ENCODE measurements at regions not wholly inside any gene's neighbourhood (a gene's known extent, or its start where the extent isn't known, plus 50 kb on each side); places are given as distances from the start of the nearest gene placed in this dataset.

DNA sequence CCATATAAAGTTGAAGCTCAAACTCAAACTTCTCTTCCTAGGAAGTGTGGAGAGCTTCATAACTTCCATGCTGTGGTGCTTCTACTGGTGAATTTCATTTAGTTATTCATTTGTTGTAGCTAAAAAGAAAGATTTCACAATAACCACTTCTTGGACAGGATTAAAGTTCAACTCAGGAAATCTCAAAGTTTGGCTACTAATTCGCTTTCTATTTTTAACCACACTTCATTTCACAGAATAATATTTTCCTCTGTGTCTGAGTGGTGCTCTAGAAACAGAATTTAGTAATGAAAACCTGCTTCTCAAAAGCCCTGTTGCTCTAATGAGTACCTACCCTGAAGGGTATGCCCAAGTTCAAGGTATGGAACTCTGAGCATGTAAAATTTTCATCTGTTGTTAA is 73.9 kb downstream of the ACTBL2 start:
- Histone ChIP-seq H3K4me2 (peak overlapping the region; percentile 10; the same call in 1 of the 3 replicates), H3K4me1 (no peaks in the 10 kb centered on the region), H3K4me3 (no peak overlapping the region), H3K9me3 (no peaks in the 10 kb centered on the region), H3K27ac (no peak overlapping the region)
- no peak for TF ChIP-seq TFCP2L1 (CRISPR knock-in tag; IDR thresholded peaks at IDR 0.05)
- peak in 1 of 2 experiments; percentile 24; a peak in 1 of 4 replicates for TF ChIP-seq CEBPB (IDR thresholded peaks at IDR 0.05)
- no peak for ATAC-seq
- no peak for FAIRE-seq
- 34% methylated on average over 1 of the region's 1 CpG for WGBS (ENCODE audit: missing lambda C conversion rate)
- POLR2A ChIA-PET = no interaction called here
- DNase-seq (ENCODE audit: low read depth in 1 of 2, low spot score in 1 of 2) = no peak
- CTCF ChIA-PET = interaction anchor here (0.9 to 1.3 kb wide), 2 partner anchors 13 to 25 kb away, joined by 3 read pairs; no protein-coding TSS in a partner anchor

- H3K4me3 ChIP-seq = no peak overlapping the region
- TF ChIP-seq ZNF302 (CRISPR knock-in tag; IDR thresholded peaks at IDR 0.05) (no peak), ZSCAN20 (CRISPR knock-in tag; IDR thresholded peaks at IDR 0.05) (no peak), BHLHE40 (IDR thresholded peaks at IDR 0.05; ENCODE audit: low read depth, low read length) (no peak), FOXS1 (CRISPR knock-in tag; IDR thresholded peaks at IDR 0.05) (no peak), HDAC2 (IDR thresholded peaks at IDR 0.05) (no peak), NR3C1 (IDR thresholded peaks at IDR 0.05) (no peak), CBX2 (IDR thresholded peaks at IDR 0.05; ENCODE audit: borderline replicate concordance, low read depth) (no peak), POLR2AphosphoS2 (conservative IDR thresholded peaks at IDR 0.05; ENCODE audit: low read length) (no peak), HMGXB4 (CRISPR knock-in tag; IDR thresholded peaks at IDR 0.05; ENCODE audit: borderline replicate concordance) (no peak), E2F6 (IDR thresholded peaks at IDR 0.05; ENCODE audit: borderline replicate concordance, low read depth) (no peak)
- no peak overlapping the region for H3K4me2 ChIP-seq
- H3K27ac ChIP-seq = no peak overlapping the region
- 62% methylated on average over 5 of the region's 5 CpGs for WGBS (ENCODE audit: missing lambda C conversion rate)
- CTCF ChIA-PET = interaction anchor here (0.7 to 1.3 kb wide), 2 partner anchors 14 to 48 kb away, joined by 3 read pairs; no protein-coding TSS in a partner anchor
- no peak for FAIRE-seq
- H3K4me1 ChIP-seq = no peaks in the 10 kb centered on the region
- no peaks in the 10 kb centered on the region for H3K9me3 ChIP-seq
- DNase-seq (ENCODE audit: low read depth in 1 of 2, low spot score in 1 of 2) = no peak
- POLR2A ChIA-PET = no interaction called here
- no peak for ATAC-seq
Measured at GRCh38 chr5:57408285-57408684, 74.3 kb downstream of the ACTBL2 start.

- ATAC-seq (no peak), FAIRE-seq (no peak), DNase-seq (ENCODE audit: low read depth in 1 of 2, low spot score in 1 of 2) (no peak)
- no peak overlapping the region for H3K4me3 ChIP-seq
- H3K4me2 ChIP-seq = no peak overlapping the region
- no peaks in the 10 kb centered on the region for H3K4me1 ChIP-seq
- 72% methylated on average over 5 of the region's 5 CpGs for WGBS (ENCODE audit: missing lambda C conversion rate)
- CTCF ChIA-PET = interaction anchor here (1.0 kb wide), 1 partner anchor 107 kb away, joined by 3 read pairs; no protein-coding TSS in a partner anchor
- no peaks in the 10 kb centered on the region for H3K9me3 ChIP-seq
- POLR2A ChIA-PET = no interaction called here
- no peak overlapping the region for H3K27ac ChIP-seq
- TF ChIP-seq ZNF302 (CRISPR knock-in tag; IDR thresholded peaks at IDR 0.05) = no peak
- no peak for TF ChIP-seq KDM5A (IDR thresholded peaks at IDR 0.05)
- no peak for TF ChIP-seq FOSB (CRISPR knock-in tag; IDR thresholded peaks at IDR 0.05)
- TF ChIP-seq HOXB5 (CRISPR knock-in tag; IDR thresholded peaks at IDR 0.05) = no peak
- no peak for TF ChIP-seq ZSCAN20 (CRISPR knock-in tag; IDR thresholded peaks at IDR 0.05)
- no peak for TF ChIP-seq MAX (IDR thresholded peaks at IDR 0.05)
- no peak for TF ChIP-seq HDAC2 (IDR thresholded peaks at IDR 0.05)
- TF ChIP-seq HOXA7 (CRISPR knock-in tag; IDR thresholded peaks at IDR 0.05) = no peak
- no peak for TF ChIP-seq EP300 (IDR thresholded peaks at IDR 0.05)
- no peak for TF ChIP-seq GATA3 (IDR thresholded peaks at IDR 0.05; ENCODE audit: borderline replicate concordance)
- TF ChIP-seq USF2 (IDR thresholded peaks at IDR 0.05) = no peak
- no peak for TF ChIP-seq RAD21 (conservative IDR thresholded peaks at IDR 0.05 in 1 of 2, IDR thresholded peaks at IDR 0.05 in 1 of 2)
- no peak for TF ChIP-seq RNF2 (IDR thresholded peaks at IDR 0.05; ENCODE audit: borderline replicate concordance, low read depth)
Measured at GRCh38 chr5:57407391-57407790, 75.2 kb downstream of the ACTBL2 start.
